Posterior vena cava (tissue), 2 donors: ENCODE measurements at regions not wholly inside any gene's neighbourhood (a gene's known extent, or its start where the extent isn't known, plus 50 kb on each side); places are given as distances from the start of the nearest gene placed in this dataset.

Experiments used
- DNase-seq: peaks from one replicate; pipeline ENCODE4 v3.0.0-alpha.2; 2020; ENCODE audit warnings: low spot score
- intact Hi-C, 2 donors: fragments of 100-400 bp; cut with DNase I; formaldehyde crosslinking; loops; one replicate each; pipeline versions ENCODE4 v1.14.1 to v1.14.2; 2022 to 2023
- donor health status: DM: yes; HTN: yes; CAD: no.
- donor health status: DM: yes; HTN: yes; CAD: no.

- intact Hi-C loops: no loop called here
- DNase-seq: no peak
These were observed 449.6 kb upstream of the CCDC196 start for GRCh38 chr14:66036547-66036946.

GRCh38 chr14:66037361-66037760 is 448.8 kb upstream of the CCDC196 start:
- intact Hi-C loops: no loop called here
- no peak for DNase-seq

- DNase-seq: no peak
- intact Hi-C loops: no loop called here
These were observed 448.0 kb upstream of the CCDC196 start for GRCh38 chr14:66038212-66038611.

GRCh38 chr14:66038618-66039017 is 447.6 kb upstream of the CCDC196 start:
- intact Hi-C loops: no loop called here
- no peak for DNase-seq

GRCh38 chr14:66039495-66039894 is 446.7 kb upstream of the CCDC196 start:
- intact Hi-C loops: no loop called here
- no peak for DNase-seq

GRCh38 chr14:66041582-66041981 is 444.6 kb upstream of the CCDC196 start:
- no peak for DNase-seq
- intact Hi-C loops: no loop called here

- intact Hi-C loops: no loop called here
- no peak for DNase-seq
These were observed 442.2 kb upstream of the CCDC196 start for GRCh38 chr14:66043921-66044320.

- DNase-seq: peak; percentile 85
- intact Hi-C loops: no loop called here
These were observed 440.6 kb upstream of the CCDC196 start for GRCh38 chr14:66045572-66046021.

GRCh38 chr14:66046035-66046434 is 440.1 kb upstream of the CCDC196 start:
- intact Hi-C loops: no loop called here
- DNase-seq: no peak

- no peak for DNase-seq
- intact Hi-C loops: no loop called here
These were observed 439.6 kb upstream of the CCDC196 start for GRCh38 chr14:66046591-66046990.

- intact Hi-C loops: no loop called here
- no peak for DNase-seq
These were observed 429.8 kb upstream of the CCDC196 start for GRCh38 chr14:66056268-66056907.

- no peak for DNase-seq
- intact Hi-C loops: no loop called here
These were observed 429.1 kb upstream of the CCDC196 start for GRCh38 chr14:66056926-66057552.

- DNase-seq: no peak
- intact Hi-C loops: no loop called here
These were observed 421.0 kb upstream of the CCDC196 start for GRCh38 chr14:66065188-66065587.

GRCh38 chr14:66066981-66067776 is 419.0 kb upstream of the CCDC196 start:
- intact Hi-C loops: no loop called here
- DNase-seq: no peak

GRCh38 chr14:66069036-66069435 is 417.1 kb upstream of the CCDC196 start:
- intact Hi-C loops: no loop called here
- no peak for DNase-seq

GRCh38 chr14:66069830-66070541 is 416.2 kb upstream of the CCDC196 start:
- DNase-seq: no peak
- intact Hi-C loops: loop anchor here in 1 of 2 donors (5.0 kb wide), 1 partner anchor 1948 kb away; no protein-coding TSS in a partner anchor

GRCh38 chr14:66070542-66071319 is 415.4 kb upstream of the CCDC196 start:
- no peak for DNase-seq
- intact Hi-C loops: loop anchor here in 1 of 2 donors (5.0 kb wide), 1 partner anchor 1948 kb away; no protein-coding TSS in a partner anchor

GRCh38 chr14:66072190-66073084 is 413.7 kb upstream of the CCDC196 start:
- no peak for DNase-seq
- intact Hi-C loops: loop anchor here in 1 of 2 donors (5.0 kb wide), 1 partner anchor 1950 kb away; no protein-coding TSS in a partner anchor
